ENCODE measurements at regions not wholly inside any gene's neighbourhood (a gene's known extent, or its start where the extent isn't known, plus 50 kb on each side); places are given as distances from the start of the nearest gene placed in this dataset.

- DNase-seq = peak; percentile 87
Observed at GRCh38 chr2:11103984-11104793, 51.1 kb upstream of the SLC66A3 start.

- DNase-seq = no peak
Observed at GRCh38 chr2:11104794-11105660, 50.2 kb upstream of the SLC66A3 start.
